Lung (tissue), 11 donors: ENCODE measurements at regions not wholly inside any gene's neighbourhood (a gene's known extent, or its start where the extent isn't known, plus 50 kb on each side); places are given as distances from the start of the nearest gene placed in this dataset.
A peak's percentile ranks its signal among the peaks of the same experiment; 100 is the strongest.
"Not testable (repeated sequence)": the region's sequence is repeated elsewhere in the genome, so short reads cannot be mapped to it uniquely, and the experiment has no call there.

Source experiments
- ATAC-seq: fragments of 200-7000 bp; cut with Tn5 transposase; one replicate; pipeline ENCODE4 v1.9.1; 2020; ENCODE audit warnings: moderate number of reproducible peaks; ENCODE audit not compliant: insufficient read depth, low FRiP score
- DNase-seq, 3 donors: peaks; one replicate each; pipeline ENCODE4 v3.0.0-alpha.2; 2013 to 2017
- H3K27ac ChIP-seq, 2 donors: one replicate each; pipeline ENCODE4 v1.5.1; 2013; ENCODE audit warnings: mild to moderate bottlenecking in 2 of 2, moderate library complexity in 2 of 2, control low read depth in 1 of 2, inconsistent platforms in 1 of 2, low read depth in 1 of 2, low read length in 1 of 2
- H3K27me3 ChIP-seq, 3 donors: one replicate each; pipeline ENCODE4 v1.5.1; 2013; ENCODE audit warnings: low read length in 2 of 3; ENCODE audit not compliant: control insufficient read depth in 3 of 3, insufficient read depth in 3 of 3
- H3K36me3 ChIP-seq, 4 donors: one replicate each; pipeline ENCODE4 v1.5.1; 2013; ENCODE audit warnings: low read length in 4 of 4, mild to moderate bottlenecking in 1 of 4, moderate library complexity in 1 of 4; ENCODE audit not compliant: control insufficient read depth in 4 of 4, insufficient read depth in 4 of 4
- H3K4me1 ChIP-seq, 5 donors: one replicate each; pipeline ENCODE4 v1.5.1; 2013; ENCODE audit warnings: low read length in 5 of 5, mild to moderate bottlenecking in 2 of 5, moderate library complexity in 1 of 5; ENCODE audit not compliant: control insufficient read depth in 5 of 5, insufficient read depth in 5 of 5
- H3K4me3 ChIP-seq: one replicate; pipeline ENCODE4 v1.5.1; 2013; ENCODE audit warnings: mild to moderate bottlenecking, control low read depth, moderate library complexity
- H3K9ac ChIP-seq, 2 donors: one replicate each; pipeline ENCODE4 v1.5.1; 2013; ENCODE audit warnings: low read length in 2 of 2, control low read depth in 1 of 2; ENCODE audit not compliant: insufficient read depth in 1 of 2
- H3K9me3 ChIP-seq, 4 donors: one replicate each; pipeline ENCODE4 v1.5.1; 2013; ENCODE audit warnings: low read length in 3 of 4, mild to moderate bottlenecking in 1 of 4, moderate library complexity in 1 of 4; ENCODE audit not compliant: control insufficient read depth in 4 of 4, insufficient read depth in 3 of 4
- WGBS, 2 donors: extraction: QIAGEN DNeasy Blood & Tissue Kit; methylation state at CpG; one replicate each; pipeline ENCODE4 v1.1.7; 2013; 5-methylcytosine and 5-hydroxymethylcytosine counted together
- TF ChIP-seq, protein P1 (sequence below): IDR thresholded peaks from 2 replicates; pipeline ENCODE4 v1.5.1; 2012; ENCODE audit warnings: mild to moderate bottlenecking; ENCODE audit errors: control extremely low read depth, extremely low read depth
- donor health status: control.
- donor health status: control.
- donor health status: Bipolar disorder and iron deficiency.
- donor health status: healthy.
- donor health status: DM: yes; HTN: yes; CAD: no.

DNA sequence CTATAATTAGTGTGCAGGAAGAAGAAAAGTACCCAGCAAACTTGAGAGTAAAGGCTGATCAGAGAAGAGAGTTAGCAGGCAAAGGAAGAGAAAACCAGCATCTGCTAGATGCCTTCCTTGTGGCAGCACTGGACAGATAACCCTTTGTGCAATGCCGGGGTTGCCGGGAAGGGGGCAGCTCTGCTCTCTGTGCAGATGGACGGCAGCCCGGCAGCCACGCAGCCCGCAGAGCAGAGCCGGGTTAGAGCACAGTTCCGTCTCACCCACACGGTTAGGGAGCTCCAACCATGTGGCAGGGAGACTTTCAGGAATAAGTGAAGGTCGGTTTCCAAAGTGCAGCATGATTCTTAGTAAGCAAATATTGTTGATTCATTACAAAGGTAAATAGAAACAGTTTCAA is 80.0 kb upstream of the RPS6KA2 start:
- Histone ChIP-seq H3K36me3 (no peaks in the 10 kb centered on the region), H3K27me3 (peaks cover 0 to 4% (median 0%) of the 10 kb centered on the region in 3 donors), H3K4me3 (no peak overlapping the region), H3K9ac (no peak overlapping the region), H3K9me3 (peaks cover 0 to 3% (median 0%) of the 10 kb centered on the region in 4 donors), H3K27ac (no peak overlapping the region), H3K4me1 (peaks cover 0 to 3% (median 0%) of the 10 kb centered on the region in 5 donors)
- WGBS, 2 donors = 8 to 11% methylated on average over 10 of the region's 10 CpGs
- peak in 2 of 3 donors; percentile 14 to 37 for DNase-seq
- TF ChIP-seq, protein P1, sequence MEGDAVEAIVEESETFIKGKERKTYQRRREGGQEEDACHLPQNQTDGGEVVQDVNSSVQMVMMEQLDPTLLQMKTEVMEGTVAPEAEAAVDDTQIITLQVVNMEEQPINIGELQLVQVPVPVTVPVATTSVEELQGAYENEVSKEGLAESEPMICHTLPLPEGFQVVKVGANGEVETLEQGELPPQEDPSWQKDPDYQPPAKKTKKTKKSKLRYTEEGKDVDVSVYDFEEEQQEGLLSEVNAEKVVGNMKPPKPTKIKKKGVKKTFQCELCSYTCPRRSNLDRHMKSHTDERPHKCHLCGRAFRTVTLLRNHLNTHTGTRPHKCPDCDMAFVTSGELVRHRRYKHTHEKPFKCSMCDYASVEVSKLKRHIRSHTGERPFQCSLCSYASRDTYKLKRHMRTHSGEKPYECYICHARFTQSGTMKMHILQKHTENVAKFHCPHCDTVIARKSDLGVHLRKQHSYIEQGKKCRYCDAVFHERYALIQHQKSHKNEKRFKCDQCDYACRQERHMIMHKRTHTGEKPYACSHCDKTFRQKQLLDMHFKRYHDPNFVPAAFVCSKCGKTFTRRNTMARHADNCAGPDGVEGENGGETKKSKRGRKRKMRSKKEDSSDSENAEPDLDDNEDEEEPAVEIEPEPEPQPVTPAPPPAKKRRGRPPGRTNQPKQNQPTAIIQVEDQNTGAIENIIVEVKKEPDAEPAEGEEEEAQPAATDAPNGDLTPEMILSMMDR = no peak
- ATAC-seq = peak; percentile 86

DNA sequence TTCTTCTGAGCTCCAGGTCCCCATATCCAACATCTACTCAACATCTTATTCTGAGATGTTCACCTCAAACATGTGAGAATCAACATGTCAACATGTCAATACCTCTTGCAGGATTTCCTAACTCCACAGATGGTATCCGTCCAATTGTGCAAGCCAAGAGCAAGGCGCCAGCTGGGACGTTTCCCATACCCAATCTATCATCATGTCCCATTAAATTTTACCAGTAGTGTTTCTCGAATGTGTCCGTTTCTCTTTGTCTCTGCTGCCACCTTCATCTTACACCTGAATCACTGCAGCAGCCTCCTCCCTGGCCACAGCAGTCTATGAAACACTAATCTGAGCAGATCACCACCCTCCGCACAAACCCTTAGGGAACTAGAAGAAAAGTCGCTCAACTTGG is 78.0 kb upstream of the RPS6KA2 start:
- Histone ChIP-seq H3K4me3 (no peak overlapping the region), H3K4me1 (peaks cover 0 to 3% (median 0%) of the 10 kb centered on the region in 5 donors), H3K27ac (no peak overlapping the region), H3K36me3 (no peaks in the 10 kb centered on the region), H3K9ac (no peak overlapping the region), H3K27me3 (peaks cover 0 to 11% (median 4%) of the 10 kb centered on the region in 3 donors), H3K9me3 (no peaks in the 10 kb centered on the region)
- 62% methylated on average over 7 of the region's 7 CpGs for WGBS, 2 donors
- TF ChIP-seq, protein P1 = no peak
- ATAC-seq (no peak), DNase-seq (peak in 1 of 3 donors; percentile 34)

DNA sequence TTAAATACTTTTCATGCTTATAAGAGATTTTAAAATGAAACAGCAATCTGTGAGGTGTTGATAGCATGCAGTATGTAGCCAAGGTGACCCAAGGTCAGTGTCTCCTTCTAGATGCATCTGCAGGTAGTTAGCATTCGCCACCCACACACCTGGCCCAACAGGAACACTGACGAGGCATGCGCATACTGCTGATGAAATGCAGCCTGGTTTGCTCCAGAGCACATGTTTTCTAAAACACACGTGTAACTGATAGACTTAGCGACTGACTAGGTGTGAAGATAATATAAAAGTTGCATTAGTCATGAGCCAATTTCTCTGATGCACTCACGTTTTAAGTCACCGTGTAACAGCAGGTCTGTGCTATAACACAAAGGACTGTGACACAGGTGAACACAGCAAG is 77.1 kb upstream of the RPS6KA2 start:
- H3K36me3 ChIP-seq = no peaks in the 10 kb centered on the region
- WGBS, 2 donors = 85 to 94% methylated on average over 7 of the region's 7 CpGs
- H3K27ac ChIP-seq = no peak overlapping the region
- DNase-seq = no peak
- H3K4me1 ChIP-seq = peaks cover 0 to 1% (median 0%) of the 10 kb centered on the region in 5 donors
- no peak overlapping the region for H3K4me3 ChIP-seq
- TF ChIP-seq, protein P1 = no peak
- H3K9me3 ChIP-seq = no peaks in the 10 kb centered on the region
- peaks cover 0 to 11% (median 4%) of the 10 kb centered on the region in 3 donors for H3K27me3 ChIP-seq
- no peak overlapping the region for H3K9ac ChIP-seq
- ATAC-seq = no peak

DNA sequence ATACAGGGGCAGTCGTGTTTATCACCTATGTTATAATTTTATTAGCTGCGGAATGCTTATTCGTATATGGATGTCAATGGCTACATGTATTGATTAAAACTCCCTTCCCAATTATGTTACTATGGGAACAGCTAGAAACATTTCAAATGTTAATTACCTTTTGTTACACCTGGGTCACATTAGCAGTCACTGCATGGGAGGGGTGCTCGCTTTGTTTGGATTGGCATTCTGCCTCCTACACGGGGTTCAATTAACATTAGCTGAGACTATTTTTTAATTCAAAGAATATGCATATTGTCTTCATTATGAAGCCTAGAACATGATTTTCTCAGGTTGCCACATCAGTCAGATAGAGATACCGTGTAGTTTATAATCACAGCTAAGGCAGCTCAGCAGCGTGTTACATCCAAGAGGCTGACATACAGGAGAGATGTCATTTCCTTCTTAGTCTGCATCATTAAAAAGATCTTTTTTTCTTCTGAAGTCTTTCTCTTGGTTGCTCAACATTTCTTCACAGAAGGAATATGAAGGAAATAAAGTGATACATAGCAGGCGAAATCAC is 76.2 kb upstream of the RPS6KA2 start:
- H3K4me1 ChIP-seq = peaks cover 0 to 1% (median 0%) of the 10 kb centered on the region in 5 donors
- TF ChIP-seq, protein P1 = no peak
- no peak overlapping the region for H3K27ac ChIP-seq
- H3K9me3 ChIP-seq = no peaks in the 10 kb centered on the region
- DNase-seq (no peak), ATAC-seq (no peak)
- 78 to 83% methylated on average over 8 of the region's 8 CpGs for WGBS, 2 donors
- peaks cover 0 to 11% (median 4%) of the 10 kb centered on the region in 3 donors for H3K27me3 ChIP-seq
- H3K36me3 ChIP-seq = no peaks in the 10 kb centered on the region
- H3K4me3 ChIP-seq = no peak overlapping the region
- H3K9ac ChIP-seq = no peak overlapping the region

DNA sequence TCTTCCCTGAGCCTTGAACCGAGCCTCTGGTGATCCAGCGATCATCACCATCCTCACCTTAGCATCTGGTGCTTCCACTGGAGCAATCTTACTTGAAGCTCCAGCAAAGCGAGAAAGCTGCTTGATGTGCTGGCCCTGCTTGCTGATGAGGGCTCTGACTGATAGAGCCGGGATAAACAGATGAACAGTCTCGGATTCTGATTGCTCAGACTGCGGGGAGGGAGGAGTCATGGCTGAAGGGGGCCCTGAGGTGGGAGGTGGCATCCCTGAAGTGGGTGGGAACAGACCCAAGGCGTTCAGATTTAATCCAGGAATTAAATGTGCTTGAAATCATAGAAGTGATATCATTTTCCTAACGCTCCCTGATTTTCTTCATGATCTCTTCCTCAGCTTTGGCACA is 74.4 kb upstream of the RPS6KA2 start:
- H3K27me3 ChIP-seq = peaks cover 0 to 15% (median 4%) of the 10 kb centered on the region in 3 donors
- not testable (repeated sequence) for H3K4me3 ChIP-seq, H3K9ac ChIP-seq, ATAC-seq, H3K36me3 ChIP-seq, H3K27ac ChIP-seq, DNase-seq, H3K4me1 ChIP-seq, H3K9me3 ChIP-seq
- 87 to 90% methylated on average over 8 of the region's 8 CpGs for WGBS, 2 donors
